ENCODE measurements at regions not wholly inside any gene's neighbourhood (a gene's known extent, or its start where the extent isn't known, plus 50 kb on each side); places are given as distances from the start of the nearest gene placed in this dataset.
A peak's percentile ranks its signal among the peaks of the same experiment; 100 is the strongest.

DNA sequence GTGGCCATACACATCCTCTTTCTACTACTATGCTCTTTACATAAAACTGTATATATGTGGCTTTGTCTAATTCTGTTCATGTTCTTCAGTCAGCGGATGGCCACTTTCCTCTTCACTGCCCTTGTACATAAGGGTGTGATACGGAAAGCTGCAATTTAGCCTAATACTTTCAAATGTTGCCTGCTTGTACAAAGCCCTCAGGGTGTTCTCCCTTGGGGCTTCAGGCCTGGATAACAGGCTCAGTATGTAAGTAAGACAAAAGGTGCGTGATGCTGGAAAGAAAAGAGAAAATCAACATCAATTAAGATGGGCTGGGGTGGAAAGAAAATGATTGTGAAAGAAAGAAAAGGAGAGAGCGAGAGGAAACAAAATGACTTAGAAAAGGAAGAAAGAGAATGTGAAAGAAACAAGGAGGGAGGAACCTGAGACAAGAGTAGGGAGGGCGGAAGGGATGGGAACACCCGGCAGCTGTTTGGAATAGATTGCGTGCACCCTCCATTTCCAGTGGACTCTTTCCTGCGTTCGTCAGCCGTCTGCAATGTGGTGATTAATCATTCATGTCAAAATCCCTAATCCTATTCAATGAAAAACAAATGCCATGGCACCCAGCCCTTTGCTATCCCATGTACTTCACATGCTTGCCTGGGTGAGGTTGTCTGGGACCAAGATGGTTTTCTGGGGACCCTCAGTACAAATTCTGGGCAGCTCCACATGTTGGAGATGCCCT is 553.6 kb downstream of the NUF2 start:
- H3K4me3 ChIP-seq = peak overlapping the region in 1 of 4 donors; percentile 19
- H3K36me3 ChIP-seq (replicated peaks in 1 of 2) = no peaks in the 10 kb centered on the region
- 57 to 63% (median 59%) methylated on average over 10 of the region's 10 CpGs for WGBS, 4 donors
- H3K9me3 ChIP-seq (replicated peaks in 1 of 3) = no peaks in the 10 kb centered on the region
- intact Hi-C loops (cut with DNase I) = no loop called here
- TF ChIP-seq POLR2A (IDR thresholded peaks at IDR 0.05) = no peak
- TF ChIP-seq, protein P1, sequence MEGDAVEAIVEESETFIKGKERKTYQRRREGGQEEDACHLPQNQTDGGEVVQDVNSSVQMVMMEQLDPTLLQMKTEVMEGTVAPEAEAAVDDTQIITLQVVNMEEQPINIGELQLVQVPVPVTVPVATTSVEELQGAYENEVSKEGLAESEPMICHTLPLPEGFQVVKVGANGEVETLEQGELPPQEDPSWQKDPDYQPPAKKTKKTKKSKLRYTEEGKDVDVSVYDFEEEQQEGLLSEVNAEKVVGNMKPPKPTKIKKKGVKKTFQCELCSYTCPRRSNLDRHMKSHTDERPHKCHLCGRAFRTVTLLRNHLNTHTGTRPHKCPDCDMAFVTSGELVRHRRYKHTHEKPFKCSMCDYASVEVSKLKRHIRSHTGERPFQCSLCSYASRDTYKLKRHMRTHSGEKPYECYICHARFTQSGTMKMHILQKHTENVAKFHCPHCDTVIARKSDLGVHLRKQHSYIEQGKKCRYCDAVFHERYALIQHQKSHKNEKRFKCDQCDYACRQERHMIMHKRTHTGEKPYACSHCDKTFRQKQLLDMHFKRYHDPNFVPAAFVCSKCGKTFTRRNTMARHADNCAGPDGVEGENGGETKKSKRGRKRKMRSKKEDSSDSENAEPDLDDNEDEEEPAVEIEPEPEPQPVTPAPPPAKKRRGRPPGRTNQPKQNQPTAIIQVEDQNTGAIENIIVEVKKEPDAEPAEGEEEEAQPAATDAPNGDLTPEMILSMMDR (IDR thresholded peaks at IDR 0.05) = no peak
- DNase-seq = peak in 6 of 7 donors; percentile 17 to 57 (median 24)
- no peaks in the 10 kb centered on the region for H3K27me3 ChIP-seq
- peak overlapping the region in 2 of 5 donors; percentile 40 to 69 for H3K27ac ChIP-seq
- peaks cover 0 to 7% of the 10 kb centered on the region in 2 donors for H3K4me1 ChIP-seq (replicated peaks in 1 of 2)

- DNase-seq = no peak
- Histone ChIP-seq H3K9me3 (replicated peaks in 1 of 3) (no peaks in the 10 kb centered on the region), H3K4me3 (no peak overlapping the region), H3K36me3 (replicated peaks in 1 of 2) (no peaks in the 10 kb centered on the region), H3K27ac (peak overlapping the region in 2 of 5 donors; percentile 40 to 69), H3K4me1 (replicated peaks in 1 of 2) (peaks cover 0 to 7% of the 10 kb centered on the region in 2 donors), H3K27me3 (no peaks in the 10 kb centered on the region)
- no peak for TF ChIP-seq POLR2A (IDR thresholded peaks at IDR 0.05)
- TF ChIP-seq, protein P1 (IDR thresholded peaks at IDR 0.05) = no peak
- intact Hi-C loops (cut with DNase I) = no loop called here
- WGBS, 4 donors = 41 to 51% (median 47%) methylated on average over 6 of the region's 6 CpGs
Measured at GRCh38 chr1:163875927-163876320, 554.2 kb downstream of the NUF2 start.

DNA sequence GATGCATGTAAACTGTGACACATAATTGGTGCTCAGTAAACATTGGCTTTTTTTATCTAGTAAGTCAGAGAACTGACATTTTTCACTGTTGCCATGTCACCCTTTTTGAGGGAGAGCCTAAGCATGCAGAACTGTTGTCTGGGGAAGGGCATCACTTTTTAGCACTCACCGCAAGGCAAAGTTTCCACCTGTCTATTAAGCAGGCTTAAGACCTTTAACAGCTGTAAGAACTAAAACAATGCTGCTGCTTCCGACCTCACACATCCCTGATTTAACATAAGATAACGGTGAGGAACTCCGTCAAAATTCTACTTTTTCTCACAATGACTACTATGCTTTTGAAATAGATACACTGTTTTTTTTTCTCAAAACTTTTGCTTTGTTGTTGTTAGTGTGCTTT is 554.8 kb downstream of the NUF2 start:
- H3K4me1 ChIP-seq (replicated peaks in 1 of 2) = peaks cover 0 to 7% of the 10 kb centered on the region in 2 donors
- no peak for DNase-seq
- WGBS, 4 donors = 48 to 76% (median 69%) methylated on average over 4 of the region's 4 CpGs
- H3K4me3 ChIP-seq = no peak overlapping the region
- peak overlapping the region in 1 of 5 donors; percentile 40 for H3K27ac ChIP-seq
- H3K27me3 ChIP-seq = no peaks in the 10 kb centered on the region
- intact Hi-C loops (cut with DNase I) = no loop called here
- TF ChIP-seq, protein P1 (IDR thresholded peaks at IDR 0.05) = no peak
- no peak for TF ChIP-seq POLR2A (IDR thresholded peaks at IDR 0.05)
- no peaks in the 10 kb centered on the region for H3K9me3 ChIP-seq (replicated peaks in 1 of 3)
- H3K36me3 ChIP-seq (replicated peaks in 1 of 2) = no peaks in the 10 kb centered on the region

GRCh38 chr1:163877016-163877415 is 555.3 kb downstream of the NUF2 start:
- DNase-seq = no peak
- TF ChIP-seq, protein P1 (IDR thresholded peaks at IDR 0.05) = no peak
- no peak for TF ChIP-seq POLR2A (IDR thresholded peaks at IDR 0.05)
- Histone ChIP-seq H3K27ac (no peak overlapping the region), H3K27me3 (no peaks in the 10 kb centered on the region), H3K36me3 (replicated peaks in 1 of 2) (no peaks in the 10 kb centered on the region), H3K4me3 (no peak overlapping the region), H3K9me3 (replicated peaks in 1 of 3) (no peaks in the 10 kb centered on the region), H3K4me1 (replicated peaks in 1 of 2) (peaks cover 0 to 7% of the 10 kb centered on the region in 2 donors)
- intact Hi-C loops (cut with DNase I) = no loop called here
